CD8-positive, alpha-beta memory T cell (primary cell): ENCODE measurements at regions not wholly inside any gene's neighbourhood (a gene's known extent, or its start where the extent isn't known, plus 50 kb on each side); places are given as distances from the start of the nearest gene placed in this dataset.

Source experiments
- CTCF ChIA-PET: fragments of 350-600 bp; sonication (Branson Sonifier 250); formaldehyde crosslinking; loops from one replicate; lab custom pipeline; 2021; ENCODE audit warnings: antibody characterized with exemption; lab: Charles Lee
- POLR2A ChIA-PET: fragments of 350-600 bp; sonication (Branson Sonifier 250); formaldehyde crosslinking; loops from one replicate; lab custom pipeline; 2021; ENCODE audit warnings: antibody characterized with exemption; lab: Charles Lee
- DNase-seq, 5 donors: peaks; one replicate each; pipeline versions ENCODE4 v3.0.0 to v3.0.0-alpha.2; 2020 to 2022; ENCODE audit warnings: mixed read lengths in 1 of 5
- H3K27ac ChIP-seq: one replicate; pipeline ENCODE4 v1.7.0; 2013; ENCODE audit warnings: low read depth, mild to moderate bottlenecking, low read length, moderate library complexity
- H3K27me3 ChIP-seq: 2 replicates; pipeline ENCODE4 v1.7.0; 2013; ENCODE audit warnings: low read length, mild to moderate bottlenecking; ENCODE audit not compliant: insufficient read depth, poor library complexity, severe bottlenecking
- H3K36me3 ChIP-seq: 2 replicates; pipeline ENCODE4 v1.7.0; 2013; ENCODE audit warnings: mild to moderate bottlenecking, low read length, moderate library complexity; ENCODE audit not compliant: insufficient read depth
- H3K4me1 ChIP-seq: 2 replicates; pipeline ENCODE4 v1.7.0; 2013; ENCODE audit warnings: mild to moderate bottlenecking, low read length, moderate library complexity; ENCODE audit not compliant: insufficient read depth
- H3K4me3 ChIP-seq: 2 replicates; pipeline ENCODE4 v1.7.0; 2013; ENCODE audit warnings: mild to moderate bottlenecking, low read length
- H3K9me3 ChIP-seq: 2 replicates; pipeline ENCODE4 v1.7.0; 2013; ENCODE audit warnings: mild to moderate bottlenecking, low read length
- H3K27ac Mint-ChIP-seq, 8 donors: one replicate each; pipeline ENCODE4 v1.8.0; 2020 to 2021; ENCODE audit warnings: mixed read lengths in 8 of 8, mild to moderate bottlenecking in 6 of 8, inconsistent platforms in 3 of 8, moderate library complexity in 3 of 8
- H3K27me3 Mint-ChIP-seq, 2 donors: one replicate each; pipeline ENCODE4 v1.8.0; 2020 to 2021; ENCODE audit warnings: mixed read lengths in 2 of 2, mild to moderate bottlenecking in 1 of 2, moderate library complexity in 1 of 2
- H3K36me3 Mint-ChIP-seq, 3 donors: one replicate each; pipeline ENCODE4 v1.8.0; 2020 to 2021; ENCODE audit warnings: mixed read lengths in 3 of 3, inconsistent platforms in 1 of 3, mild to moderate bottlenecking in 1 of 3
- H3K4me1 Mint-ChIP-seq, 3 donors: one replicate each; pipeline ENCODE4 v1.8.0; 2020 to 2021; ENCODE audit warnings: mixed read lengths in 3 of 3, inconsistent platforms in 1 of 3, mild to moderate bottlenecking in 1 of 3
- H3K4me3 Mint-ChIP-seq, 7 donors: one replicate each; pipeline ENCODE4 v1.8.0; 2020 to 2021; ENCODE audit warnings: mixed read lengths in 7 of 7, mild to moderate bottlenecking in 6 of 7, moderate library complexity in 4 of 7, inconsistent platforms in 2 of 7
- H3K9me3 Mint-ChIP-seq, 5 donors: one replicate each; pipeline ENCODE4 v1.8.0; 2020 to 2022; ENCODE audit warnings: mixed read lengths in 5 of 5, mild to moderate bottlenecking in 3 of 5, moderate library complexity in 2 of 5, inconsistent platforms in 1 of 5

- Histone ChIP-seq H3K9me3 (no peaks in the 10 kb centered on the region), H3K4me1 (no peaks in the 10 kb centered on the region), H3K27ac (no peak overlapping the region), H3K27me3 (no peaks in the 10 kb centered on the region), H3K4me3 (no peak overlapping the region), H3K36me3 (no peaks in the 10 kb centered on the region)
- DNase-seq: no peak
- H3K27me3 Mint-ChIP-seq: no peaks in the 10 kb centered on the region
- H3K4me3 Mint-ChIP-seq: no peak overlapping the region
- POLR2A ChIA-PET: no interaction called here
- peaks cover 0 to 9% (median 0%) of the 10 kb centered on the region in 5 donors for H3K9me3 Mint-ChIP-seq
- H3K36me3 Mint-ChIP-seq: no peaks in the 10 kb centered on the region
- H3K27ac Mint-ChIP-seq: no peak overlapping the region
- H3K4me1 Mint-ChIP-seq: no peaks in the 10 kb centered on the region
- CTCF ChIA-PET: no interaction called here
These were observed 575.3 kb downstream of the IPMK start for GRCh38 chr10:57692255-57692980.

- Mint-ChIP-seq H3K27ac (no peak overlapping the region), H3K27me3 (no peaks in the 10 kb centered on the region), H3K9me3 (peaks cover 0 to 9% (median 1%) of the 10 kb centered on the region in 5 donors), H3K36me3 (no peaks in the 10 kb centered on the region), H3K4me1 (no peaks in the 10 kb centered on the region), H3K4me3 (no peak overlapping the region)
- H3K36me3 ChIP-seq: no peaks in the 10 kb centered on the region
- H3K27me3 ChIP-seq: no peaks in the 10 kb centered on the region
- H3K9me3 ChIP-seq: no peaks in the 10 kb centered on the region
- POLR2A ChIA-PET: no interaction called here
- H3K4me1 ChIP-seq: no peaks in the 10 kb centered on the region
- no peak overlapping the region for H3K27ac ChIP-seq
- CTCF ChIA-PET: no interaction called here
- H3K4me3 ChIP-seq: no peak overlapping the region
- no peak for DNase-seq
These were observed 577.9 kb downstream of the IPMK start for GRCh38 chr10:57689596-57690297.

- Histone ChIP-seq H3K4me1 (no peaks in the 10 kb centered on the region), H3K9me3 (no peaks in the 10 kb centered on the region), H3K4me3 (no peak overlapping the region), H3K27ac (no peak overlapping the region), H3K36me3 (no peaks in the 10 kb centered on the region), H3K27me3 (no peaks in the 10 kb centered on the region)
- H3K27me3 Mint-ChIP-seq: no peaks in the 10 kb centered on the region
- no peaks in the 10 kb centered on the region for H3K4me1 Mint-ChIP-seq
- H3K9me3 Mint-ChIP-seq: peaks cover 1 to 14% (median 7%) of the 10 kb centered on the region in 5 donors
- ChIA-PET CTCF (no interaction called here), POLR2A (no interaction called here)
- H3K36me3 Mint-ChIP-seq: no peaks in the 10 kb centered on the region
- H3K4me3 Mint-ChIP-seq: no peak overlapping the region
- H3K27ac Mint-ChIP-seq: no peak overlapping the region
- DNase-seq: no peak
These were observed 587.8 kb downstream of the IPMK start for GRCh38 chr10:57679916-57680315.

- peaks cover 0 to 13% (median 8%) of the 10 kb centered on the region in 5 donors for H3K9me3 Mint-ChIP-seq
- H3K27ac Mint-ChIP-seq: no peak overlapping the region
- H3K27me3 Mint-ChIP-seq: no peaks in the 10 kb centered on the region
- H3K4me1 Mint-ChIP-seq: no peaks in the 10 kb centered on the region
- no peak overlapping the region for H3K27ac ChIP-seq
- no peaks in the 10 kb centered on the region for H3K27me3 ChIP-seq
- no peaks in the 10 kb centered on the region for H3K9me3 ChIP-seq
- ChIA-PET CTCF (no interaction called here), POLR2A (no interaction called here)
- no peak overlapping the region for H3K4me3 ChIP-seq
- H3K4me3 Mint-ChIP-seq: no peak overlapping the region
- no peaks in the 10 kb centered on the region for H3K36me3 ChIP-seq
- DNase-seq: no peak
- no peaks in the 10 kb centered on the region for H3K4me1 ChIP-seq
- no peaks in the 10 kb centered on the region for H3K36me3 Mint-ChIP-seq
These were observed 592.6 kb downstream of the IPMK start for GRCh38 chr10:57675125-57675524.

- H3K27me3 ChIP-seq: no peaks in the 10 kb centered on the region
- H3K9me3 Mint-ChIP-seq: peaks cover 2 to 16% (median 8%) of the 10 kb centered on the region in 5 donors
- H3K27ac ChIP-seq: no peak overlapping the region
- H3K36me3 Mint-ChIP-seq: no peaks in the 10 kb centered on the region
- ChIA-PET CTCF (no interaction called here), POLR2A (no interaction called here)
- H3K27ac Mint-ChIP-seq: no peak overlapping the region
- no peak overlapping the region for H3K4me3 ChIP-seq
- H3K36me3 ChIP-seq: no peaks in the 10 kb centered on the region
- no peaks in the 10 kb centered on the region for H3K4me1 Mint-ChIP-seq
- no peak for DNase-seq
- H3K9me3 ChIP-seq: no peaks in the 10 kb centered on the region
- no peaks in the 10 kb centered on the region for H3K27me3 Mint-ChIP-seq
- H3K4me1 ChIP-seq: no peaks in the 10 kb centered on the region
- H3K4me3 Mint-ChIP-seq: no peak overlapping the region
These were observed 594.2 kb downstream of the IPMK start for GRCh38 chr10:57673446-57673960.

- no peaks in the 10 kb centered on the region for H3K27me3 Mint-ChIP-seq
- H3K9me3 Mint-ChIP-seq: peaks cover 0 to 21% (median 8%) of the 10 kb centered on the region in 5 donors
- Histone ChIP-seq H3K27me3 (no peaks in the 10 kb centered on the region), H3K27ac (no peak overlapping the region), H3K4me1 (no peaks in the 10 kb centered on the region), H3K36me3 (no peaks in the 10 kb centered on the region), H3K9me3 (no peaks in the 10 kb centered on the region), H3K4me3 (no peak overlapping the region)
- POLR2A ChIA-PET: no interaction called here
- no peaks in the 10 kb centered on the region for H3K36me3 Mint-ChIP-seq
- no peak for DNase-seq
- no peak overlapping the region for H3K4me3 Mint-ChIP-seq
- CTCF ChIA-PET: no interaction called here
- no peaks in the 10 kb centered on the region for H3K4me1 Mint-ChIP-seq
- H3K27ac Mint-ChIP-seq: no peak overlapping the region
These were observed 602.9 kb downstream of the IPMK start for GRCh38 chr10:57664815-57665214.

GRCh38 chr10:57663401-57663800 is 604.3 kb downstream of the IPMK start:
- no peak overlapping the region for H3K4me3 ChIP-seq
- no peak for DNase-seq
- H3K36me3 Mint-ChIP-seq: no peaks in the 10 kb centered on the region
- no peaks in the 10 kb centered on the region for H3K36me3 ChIP-seq
- H3K27ac ChIP-seq: no peak overlapping the region
- CTCF ChIA-PET: no interaction called here
- H3K9me3 Mint-ChIP-seq: peaks cover 0 to 14% (median 8%) of the 10 kb centered on the region in 5 donors
- H3K27ac Mint-ChIP-seq: no peak overlapping the region
- H3K4me1 Mint-ChIP-seq: no peaks in the 10 kb centered on the region
- no peaks in the 10 kb centered on the region for H3K9me3 ChIP-seq
- no peaks in the 10 kb centered on the region for H3K27me3 ChIP-seq
- POLR2A ChIA-PET: no interaction called here
- H3K4me1 ChIP-seq: no peaks in the 10 kb centered on the region
- H3K4me3 Mint-ChIP-seq: no peak overlapping the region
- H3K27me3 Mint-ChIP-seq: no peaks in the 10 kb centered on the region

- Histone ChIP-seq H3K4me3 (no peak overlapping the region), H3K4me1 (no peaks in the 10 kb centered on the region), H3K27ac (no peak overlapping the region), H3K36me3 (no peaks in the 10 kb centered on the region), H3K27me3 (no peaks in the 10 kb centered on the region), H3K9me3 (no peaks in the 10 kb centered on the region)
- H3K4me3 Mint-ChIP-seq: no peak overlapping the region
- H3K27me3 Mint-ChIP-seq: no peaks in the 10 kb centered on the region
- no peak for DNase-seq
- H3K4me1 Mint-ChIP-seq: no peaks in the 10 kb centered on the region
- H3K9me3 Mint-ChIP-seq: peaks cover 0 to 8% (median 0%) of the 10 kb centered on the region in 5 donors
- CTCF ChIA-PET: no interaction called here
- POLR2A ChIA-PET: no interaction called here
- H3K36me3 Mint-ChIP-seq: no peaks in the 10 kb centered on the region
- no peak overlapping the region for H3K27ac Mint-ChIP-seq
These were observed 606.5 kb downstream of the IPMK start for GRCh38 chr10:57661206-57661605.
